HL-60 (cell line): ENCODE measurements at regions not wholly inside any gene's neighbourhood (a gene's known extent, or its start where the extent isn't known, plus 50 kb on each side); places are given as distances from the start of the nearest gene placed in this dataset.
"Not testable (repeated sequence)": the region's sequence is repeated elsewhere in the genome, so short reads cannot be mapped to it uniquely, and the experiment has no call there.

ENCODE experiments used
- DNase-seq, 2 experiments: peaks; one replicate each; pipeline ENCODE4 v3.0.0-alpha.2; 2010 to 2020; ENCODE audit warnings: low read depth in 1 of 2, low spot score in 1 of 2
- H3K27ac ChIP-seq: fragments of 250-450 bp; sonication (Bioruptor Pico); replicated peaks from 2 replicates; pipeline ENCODE4 v1.5.1; 2020; ENCODE audit warnings: mild to moderate bottlenecking, moderate library complexity
- H3K27me3 ChIP-seq: fragments of 250-450 bp; sonication (Bioruptor Pico); 2 replicates; pipeline ENCODE4 v1.5.1; 2021; ENCODE audit warnings: mild to moderate bottlenecking, moderate library complexity; ENCODE audit not compliant: insufficient read depth, poor library complexity, severe bottlenecking
- H3K4me3 ChIP-seq: replicated peaks from 2 replicates; pipeline ENCODE4 v1.5.1; 2011; ENCODE audit warnings: mild to moderate bottlenecking, control low read depth, low read length; ENCODE audit not compliant: insufficient read depth
- GABPA ChIP-seq: IDR thresholded peaks from 2 replicates; pipeline ENCODE4 v1.6.1; 2012; ENCODE audit warnings: low read depth
- POLR2AphosphoS5 ChIP-seq: IDR thresholded peaks from 2 replicates; pipeline ENCODE4 v1.6.1; 2012; ENCODE audit warnings: low read depth
- SPI1 ChIP-seq: IDR thresholded peaks from 2 replicates; pipeline ENCODE4 v1.6.1; 2012; ENCODE audit warnings: low read depth, mild to moderate bottlenecking, borderline replicate concordance
- TF ChIP-seq, protein P1 (sequence below): IDR thresholded peaks from one replicate; pipeline ENCODE4 v1.5.1; 2011; ENCODE audit warnings: low read length, control low read depth, inconsistent platforms; ENCODE audit not compliant: insufficient read depth
- TF ChIP-seq, protein P2 (sequence below): IDR thresholded peaks from 2 replicates; pipeline ENCODE4 v1.6.1; 2012; ENCODE audit warnings: low read depth; ENCODE audit not compliant: insufficient replicate concordance

DNA sequence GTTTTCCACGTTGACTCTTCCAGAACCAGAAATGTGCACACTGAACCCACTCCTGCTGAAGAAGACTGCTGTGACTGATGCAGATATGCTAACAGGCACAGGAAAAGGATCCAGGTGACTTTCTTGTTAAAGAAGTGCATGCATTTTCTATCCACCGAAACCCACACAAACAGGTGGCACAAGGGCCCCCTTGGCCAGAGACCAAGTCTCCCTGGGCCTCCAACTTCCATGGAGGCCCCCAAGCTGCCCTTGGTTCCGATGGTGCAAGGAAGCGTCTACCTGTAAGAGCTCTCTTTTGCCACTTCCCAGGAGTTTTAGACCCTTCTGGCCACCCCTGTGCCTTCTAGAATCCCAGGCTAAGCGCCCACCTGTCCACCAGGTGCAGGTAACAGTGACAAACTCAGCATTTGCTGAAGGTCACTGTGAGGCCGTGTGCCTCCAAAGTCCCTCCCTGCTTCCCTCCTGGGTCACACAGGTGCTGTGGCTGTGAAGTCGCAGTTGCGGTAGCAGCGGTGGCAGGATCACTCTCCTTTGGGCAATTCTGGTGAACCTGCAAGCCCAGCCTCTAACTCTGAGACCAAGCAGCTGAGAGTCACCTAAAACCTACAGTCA is 134.8 kb downstream of the PXDC1 start:
- Histone ChIP-seq H3K27me3 (no peaks in the 10 kb centered on the region), H3K4me3 (no peak overlapping the region), H3K27ac (no peak overlapping the region)
- no peak for DNase-seq
- TF ChIP-seq SPI1, result no peak
- TF ChIP-seq, protein P1, sequence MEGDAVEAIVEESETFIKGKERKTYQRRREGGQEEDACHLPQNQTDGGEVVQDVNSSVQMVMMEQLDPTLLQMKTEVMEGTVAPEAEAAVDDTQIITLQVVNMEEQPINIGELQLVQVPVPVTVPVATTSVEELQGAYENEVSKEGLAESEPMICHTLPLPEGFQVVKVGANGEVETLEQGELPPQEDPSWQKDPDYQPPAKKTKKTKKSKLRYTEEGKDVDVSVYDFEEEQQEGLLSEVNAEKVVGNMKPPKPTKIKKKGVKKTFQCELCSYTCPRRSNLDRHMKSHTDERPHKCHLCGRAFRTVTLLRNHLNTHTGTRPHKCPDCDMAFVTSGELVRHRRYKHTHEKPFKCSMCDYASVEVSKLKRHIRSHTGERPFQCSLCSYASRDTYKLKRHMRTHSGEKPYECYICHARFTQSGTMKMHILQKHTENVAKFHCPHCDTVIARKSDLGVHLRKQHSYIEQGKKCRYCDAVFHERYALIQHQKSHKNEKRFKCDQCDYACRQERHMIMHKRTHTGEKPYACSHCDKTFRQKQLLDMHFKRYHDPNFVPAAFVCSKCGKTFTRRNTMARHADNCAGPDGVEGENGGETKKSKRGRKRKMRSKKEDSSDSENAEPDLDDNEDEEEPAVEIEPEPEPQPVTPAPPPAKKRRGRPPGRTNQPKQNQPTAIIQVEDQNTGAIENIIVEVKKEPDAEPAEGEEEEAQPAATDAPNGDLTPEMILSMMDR, result no peak
- TF ChIP-seq, protein P2, sequence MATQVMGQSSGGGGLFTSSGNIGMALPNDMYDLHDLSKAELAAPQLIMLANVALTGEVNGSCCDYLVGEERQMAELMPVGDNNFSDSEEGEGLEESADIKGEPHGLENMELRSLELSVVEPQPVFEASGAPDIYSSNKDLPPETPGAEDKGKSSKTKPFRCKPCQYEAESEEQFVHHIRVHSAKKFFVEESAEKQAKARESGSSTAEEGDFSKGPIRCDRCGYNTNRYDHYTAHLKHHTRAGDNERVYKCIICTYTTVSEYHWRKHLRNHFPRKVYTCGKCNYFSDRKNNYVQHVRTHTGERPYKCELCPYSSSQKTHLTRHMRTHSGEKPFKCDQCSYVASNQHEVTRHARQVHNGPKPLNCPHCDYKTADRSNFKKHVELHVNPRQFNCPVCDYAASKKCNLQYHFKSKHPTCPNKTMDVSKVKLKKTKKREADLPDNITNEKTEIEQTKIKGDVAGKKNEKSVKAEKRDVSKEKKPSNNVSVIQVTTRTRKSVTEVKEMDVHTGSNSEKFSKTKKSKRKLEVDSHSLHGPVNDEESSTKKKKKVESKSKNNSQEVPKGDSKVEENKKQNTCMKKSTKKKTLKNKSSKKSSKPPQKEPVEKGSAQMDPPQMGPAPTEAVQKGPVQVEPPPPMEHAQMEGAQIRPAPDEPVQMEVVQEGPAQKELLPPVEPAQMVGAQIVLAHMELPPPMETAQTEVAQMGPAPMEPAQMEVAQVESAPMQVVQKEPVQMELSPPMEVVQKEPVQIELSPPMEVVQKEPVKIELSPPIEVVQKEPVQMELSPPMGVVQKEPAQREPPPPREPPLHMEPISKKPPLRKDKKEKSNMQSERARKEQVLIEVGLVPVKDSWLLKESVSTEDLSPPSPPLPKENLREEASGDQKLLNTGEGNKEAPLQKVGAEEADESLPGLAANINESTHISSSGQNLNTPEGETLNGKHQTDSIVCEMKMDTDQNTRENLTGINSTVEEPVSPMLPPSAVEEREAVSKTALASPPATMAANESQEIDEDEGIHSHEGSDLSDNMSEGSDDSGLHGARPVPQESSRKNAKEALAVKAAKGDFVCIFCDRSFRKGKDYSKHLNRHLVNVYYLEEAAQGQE, result no peak
- TF ChIP-seq POLR2AphosphoS5, result no peak
- TF ChIP-seq GABPA, result no peak

DNA sequence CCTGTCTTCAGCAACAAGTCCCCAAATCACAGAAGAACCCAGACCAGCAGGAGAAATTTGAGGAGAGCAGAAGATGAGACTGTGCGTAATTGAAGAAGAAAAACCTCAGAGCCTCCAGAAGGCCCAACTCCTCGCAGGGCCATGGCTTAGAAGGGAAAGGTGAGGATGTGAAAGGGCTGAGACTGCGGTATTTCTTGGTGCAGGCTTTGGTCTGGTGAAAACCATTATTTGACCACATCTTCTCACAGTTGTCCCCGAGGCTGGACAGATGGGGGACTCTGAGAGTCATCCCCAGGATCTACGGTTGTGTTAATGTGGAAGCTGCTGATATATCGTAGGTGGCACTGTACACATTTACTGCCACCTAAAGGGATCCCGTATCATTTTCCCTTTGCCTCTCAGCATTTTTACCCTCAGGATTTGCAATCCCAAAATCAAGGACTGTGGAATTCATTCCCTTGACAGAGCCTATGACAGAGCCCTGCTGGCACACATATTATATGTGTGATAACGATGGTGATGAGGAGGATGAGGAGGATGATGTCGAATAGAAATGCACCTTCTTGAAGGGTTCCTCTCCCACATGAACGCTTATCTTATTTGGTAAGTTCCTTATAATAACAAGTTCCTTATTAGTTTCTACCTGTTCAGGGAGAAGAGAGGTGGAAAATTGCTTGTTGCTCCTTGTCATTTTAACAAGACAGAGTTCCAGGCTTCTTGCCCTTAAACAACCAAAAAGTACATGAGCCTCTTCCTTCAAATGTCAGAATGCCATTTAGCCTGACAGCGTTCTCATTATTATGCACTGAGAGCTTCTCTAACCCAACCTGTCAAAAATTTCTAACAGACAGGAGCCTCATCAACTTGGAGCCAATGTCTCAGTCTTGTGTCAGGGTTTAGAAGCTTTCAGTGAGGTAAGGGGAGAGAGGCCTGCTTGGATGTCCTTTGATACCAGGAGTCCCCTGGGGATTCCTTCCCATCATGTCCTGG is 135.8 kb downstream of the PXDC1 start:
- H3K27ac ChIP-seq, result no peak overlapping the region
- TF ChIP-seq, protein P1, result no peak
- no peak for TF ChIP-seq POLR2AphosphoS5
- no peak for TF ChIP-seq SPI1
- no peak for TF ChIP-seq GABPA
- TF ChIP-seq, protein P2, result no peak
- H3K27me3 ChIP-seq, result no peaks in the 10 kb centered on the region
- H3K4me3 ChIP-seq, result no peak overlapping the region
- DNase-seq, result no peak

DNA sequence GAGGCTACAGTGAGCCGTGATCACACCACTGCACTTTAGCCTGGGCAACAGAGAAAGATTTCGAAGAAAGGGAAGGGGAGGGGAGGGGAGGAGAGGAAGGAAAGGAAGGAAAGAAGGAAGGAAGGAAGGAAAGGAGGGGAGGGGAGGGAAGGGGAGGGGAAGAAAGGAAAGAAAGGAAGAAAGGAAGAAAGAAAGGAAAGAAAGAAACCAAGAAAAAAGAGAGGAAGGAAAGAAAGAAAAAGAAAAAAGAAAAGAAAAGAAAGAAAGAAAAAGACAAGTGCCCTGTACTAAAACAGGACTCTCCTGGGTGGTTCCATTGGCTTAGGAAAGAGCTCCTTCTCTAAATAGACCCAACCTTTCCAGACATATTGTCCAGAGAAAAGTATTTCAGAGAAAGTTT is 136.6 kb downstream of the PXDC1 start:
- no peak overlapping the region for H3K27ac ChIP-seq
- DNase-seq, result no peak
- H3K27me3 ChIP-seq, result no peaks in the 10 kb centered on the region
- H3K4me3 ChIP-seq, result no peak overlapping the region
- TF ChIP-seq POLR2AphosphoS5 (no peak), SPI1 (no peak), GABPA (no peak)
- TF ChIP-seq, protein P2, result no peak
- TF ChIP-seq, protein P1, result no peak

DNA sequence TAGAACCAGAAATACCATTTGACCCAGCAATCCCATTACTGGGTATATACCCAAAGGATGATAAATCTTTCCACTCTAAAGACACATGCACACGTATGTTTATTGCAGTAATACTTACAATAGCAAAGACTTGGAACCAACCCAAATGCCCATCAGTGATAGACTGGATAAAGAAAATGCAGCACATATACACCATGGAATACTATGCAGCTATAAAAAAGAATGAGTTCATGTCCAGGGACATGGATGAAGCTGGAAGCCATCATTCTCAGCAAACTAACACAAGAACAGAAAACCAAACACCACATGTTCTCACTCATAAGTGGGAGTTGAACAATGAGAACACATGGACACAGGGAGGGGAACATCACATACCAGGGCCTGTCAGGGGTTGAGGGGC is 137.9 kb downstream of the PXDC1 start:
- not testable (repeated sequence) for DNase-seq, H3K27ac ChIP-seq, H3K27me3 ChIP-seq, H3K4me3 ChIP-seq
